Uterus (tissue), 2 donors: ENCODE measurements at regions not wholly inside any gene's neighbourhood (a gene's known extent, or its start where the extent isn't known, plus 50 kb on each side); places are given as distances from the start of the nearest gene placed in this dataset.

Experiments
- POLR2A ChIP-seq, 2 donors: fragments of 450-650 bp; IDR thresholded peaks; one replicate each; pipeline ENCODE4 v1.6.1; 2016; ENCODE audit warnings: antibody characterized with exemption in 2 of 2, mild to moderate bottlenecking in 1 of 2, moderate library complexity in 1 of 2
- TF ChIP-seq, protein P1 (sequence below), 4 experiments: fragments of 200-600 bp in 2 of 4; fragments of 450-650 bp in 2 of 4; sonication (generic) in 2 of 4; IDR thresholded peaks; one replicate each; pipeline ENCODE4 v1.5.1; 2016 to 2019; ENCODE audit warnings: antibody characterized with exemption in 4 of 4, mild to moderate bottlenecking in 2 of 4, moderate library complexity in 1 of 4

DNA sequence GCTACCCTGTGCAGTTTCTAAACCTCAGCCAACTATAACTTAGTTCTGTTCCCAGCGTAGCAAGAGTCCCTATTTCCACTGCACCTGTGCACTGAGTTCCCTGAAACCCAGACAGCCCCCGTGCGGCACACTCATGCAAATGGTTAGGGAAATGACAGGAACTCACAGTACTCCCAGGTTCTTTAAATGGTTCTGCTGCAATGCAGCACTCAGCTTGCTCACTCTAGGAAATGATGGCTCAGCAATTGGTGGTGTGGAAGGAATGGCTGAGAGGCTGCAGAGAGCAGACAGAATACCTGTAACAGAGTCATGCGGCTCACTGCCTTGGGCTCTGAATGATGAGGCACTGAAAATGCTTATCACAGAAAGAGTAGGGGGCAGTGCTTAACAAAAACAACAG lies 143.0 kb downstream of the RAD51AP2 start:
- TF ChIP-seq, protein P1, sequence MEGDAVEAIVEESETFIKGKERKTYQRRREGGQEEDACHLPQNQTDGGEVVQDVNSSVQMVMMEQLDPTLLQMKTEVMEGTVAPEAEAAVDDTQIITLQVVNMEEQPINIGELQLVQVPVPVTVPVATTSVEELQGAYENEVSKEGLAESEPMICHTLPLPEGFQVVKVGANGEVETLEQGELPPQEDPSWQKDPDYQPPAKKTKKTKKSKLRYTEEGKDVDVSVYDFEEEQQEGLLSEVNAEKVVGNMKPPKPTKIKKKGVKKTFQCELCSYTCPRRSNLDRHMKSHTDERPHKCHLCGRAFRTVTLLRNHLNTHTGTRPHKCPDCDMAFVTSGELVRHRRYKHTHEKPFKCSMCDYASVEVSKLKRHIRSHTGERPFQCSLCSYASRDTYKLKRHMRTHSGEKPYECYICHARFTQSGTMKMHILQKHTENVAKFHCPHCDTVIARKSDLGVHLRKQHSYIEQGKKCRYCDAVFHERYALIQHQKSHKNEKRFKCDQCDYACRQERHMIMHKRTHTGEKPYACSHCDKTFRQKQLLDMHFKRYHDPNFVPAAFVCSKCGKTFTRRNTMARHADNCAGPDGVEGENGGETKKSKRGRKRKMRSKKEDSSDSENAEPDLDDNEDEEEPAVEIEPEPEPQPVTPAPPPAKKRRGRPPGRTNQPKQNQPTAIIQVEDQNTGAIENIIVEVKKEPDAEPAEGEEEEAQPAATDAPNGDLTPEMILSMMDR (IDR thresholded peaks at IDR 0.05): no peak
- no peak for TF ChIP-seq POLR2A (IDR thresholded peaks at IDR 0.05)
